ENCODE measurements at regions not wholly inside any gene's neighbourhood (a gene's known extent, or its start where the extent isn't known, plus 50 kb on each side); places are given as distances from the start of the nearest gene placed in this dataset.

DNA sequence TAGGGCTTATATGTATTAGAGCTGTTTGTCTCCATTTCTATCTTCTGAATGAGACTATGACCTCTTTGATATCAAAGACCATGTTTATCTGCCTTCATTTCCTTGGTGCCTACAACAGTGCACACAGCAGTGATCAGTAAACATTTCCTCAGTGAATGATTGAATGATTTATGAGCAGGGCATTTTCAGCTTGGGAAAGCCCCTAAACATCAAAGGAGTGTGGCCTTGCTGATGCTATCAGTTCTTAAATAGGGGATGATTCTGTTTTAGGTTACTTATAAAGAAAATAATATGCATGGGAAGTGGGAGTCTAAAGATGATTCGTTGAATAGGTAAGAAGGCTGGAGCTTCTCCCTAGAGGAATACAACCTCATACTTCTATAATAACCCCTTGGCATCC, 425.3 kb downstream of the ZNF521 start:
- peaks cover 3% of the 10 kb centered on the region for H3K9me3 Mint-ChIP-seq (ENCODE audit: low read depth, unreplicated experiment)
- no TSS peak for BruUV-seq (replicated peaks)

DNA sequence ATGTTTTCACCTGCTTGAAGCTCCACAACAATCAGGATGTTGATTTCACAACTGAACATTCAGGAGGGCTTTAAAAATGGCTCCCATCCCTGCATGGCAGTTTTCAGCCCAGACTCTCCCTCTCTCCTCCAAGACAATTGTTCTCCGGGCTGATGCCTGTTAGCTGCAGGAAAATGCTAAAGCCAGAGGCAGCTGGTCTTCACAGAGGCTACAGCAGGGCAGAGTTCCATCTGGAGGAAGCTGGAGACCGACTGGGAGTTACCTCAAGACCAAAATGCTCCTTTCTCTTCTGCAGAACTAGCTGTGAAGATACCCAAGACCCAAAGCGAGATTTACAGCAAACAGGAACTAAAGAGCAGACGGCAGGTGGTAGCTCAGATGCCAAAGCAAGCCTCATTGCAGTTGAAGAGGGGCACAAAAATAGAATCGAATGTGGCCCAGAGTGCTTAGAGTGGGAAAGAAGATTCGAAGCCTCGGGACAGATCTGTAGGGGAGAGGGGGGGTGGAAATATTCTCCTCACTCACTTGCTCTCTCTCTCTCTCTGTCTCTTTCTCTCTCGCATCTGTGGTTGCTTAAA, 423.6 kb downstream of the ZNF521 start:
- TF ChIP-seq, protein P1, sequence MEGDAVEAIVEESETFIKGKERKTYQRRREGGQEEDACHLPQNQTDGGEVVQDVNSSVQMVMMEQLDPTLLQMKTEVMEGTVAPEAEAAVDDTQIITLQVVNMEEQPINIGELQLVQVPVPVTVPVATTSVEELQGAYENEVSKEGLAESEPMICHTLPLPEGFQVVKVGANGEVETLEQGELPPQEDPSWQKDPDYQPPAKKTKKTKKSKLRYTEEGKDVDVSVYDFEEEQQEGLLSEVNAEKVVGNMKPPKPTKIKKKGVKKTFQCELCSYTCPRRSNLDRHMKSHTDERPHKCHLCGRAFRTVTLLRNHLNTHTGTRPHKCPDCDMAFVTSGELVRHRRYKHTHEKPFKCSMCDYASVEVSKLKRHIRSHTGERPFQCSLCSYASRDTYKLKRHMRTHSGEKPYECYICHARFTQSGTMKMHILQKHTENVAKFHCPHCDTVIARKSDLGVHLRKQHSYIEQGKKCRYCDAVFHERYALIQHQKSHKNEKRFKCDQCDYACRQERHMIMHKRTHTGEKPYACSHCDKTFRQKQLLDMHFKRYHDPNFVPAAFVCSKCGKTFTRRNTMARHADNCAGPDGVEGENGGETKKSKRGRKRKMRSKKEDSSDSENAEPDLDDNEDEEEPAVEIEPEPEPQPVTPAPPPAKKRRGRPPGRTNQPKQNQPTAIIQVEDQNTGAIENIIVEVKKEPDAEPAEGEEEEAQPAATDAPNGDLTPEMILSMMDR (IDR thresholded peaks at IDR 0.05; ENCODE audit: unreplicated experiment) = no peak
- peaks cover 3% of the 10 kb centered on the region for H3K9me3 Mint-ChIP-seq (ENCODE audit: low read depth, unreplicated experiment)
- no peak overlapping the region for H3K27ac Mint-ChIP-seq (ENCODE audit: unreplicated experiment)
- BruUV-seq (replicated peaks) = no TSS peak
- intact Hi-C loops (cut with micrococcal nuclease; ENCODE audit: unreplicated experiment) = no loop called here
- H3K27me3 Mint-ChIP-seq (ENCODE audit: unreplicated experiment) = peaks cover 69% of the 10 kb centered on the region
- H3K4me1 Mint-ChIP-seq (ENCODE audit: low read depth, unreplicated experiment) = no peaks in the 10 kb centered on the region
- H3K36me3 Mint-ChIP-seq (ENCODE audit: insufficient read depth, unreplicated experiment) = no peaks in the 10 kb centered on the region
- CTCF ChIA-PET = no interaction called here
- no peak for DNase-seq
- H3K4me3 Mint-ChIP-seq (ENCODE audit: low read depth, unreplicated experiment) = no peak overlapping the region

More for the DNA sequence above, 425.3 kb downstream of the ZNF521 start:
- DNase-seq = no peak
- TF ChIP-seq, protein P1 (IDR thresholded peaks at IDR 0.05; ENCODE audit: unreplicated experiment) = no peak
- H3K36me3 Mint-ChIP-seq (ENCODE audit: insufficient read depth, unreplicated experiment) = no peaks in the 10 kb centered on the region
- no peaks in the 10 kb centered on the region for H3K4me1 Mint-ChIP-seq (ENCODE audit: low read depth, unreplicated experiment)
- no peak overlapping the region for H3K27ac Mint-ChIP-seq (ENCODE audit: unreplicated experiment)
- CTCF ChIA-PET = no interaction called here
- H3K27me3 Mint-ChIP-seq (ENCODE audit: unreplicated experiment) = peaks cover 86% of the 10 kb centered on the region
- intact Hi-C loops (cut with micrococcal nuclease; ENCODE audit: unreplicated experiment) = no loop called here
- H3K4me3 Mint-ChIP-seq (ENCODE audit: low read depth, unreplicated experiment) = no peak overlapping the region

DNA sequence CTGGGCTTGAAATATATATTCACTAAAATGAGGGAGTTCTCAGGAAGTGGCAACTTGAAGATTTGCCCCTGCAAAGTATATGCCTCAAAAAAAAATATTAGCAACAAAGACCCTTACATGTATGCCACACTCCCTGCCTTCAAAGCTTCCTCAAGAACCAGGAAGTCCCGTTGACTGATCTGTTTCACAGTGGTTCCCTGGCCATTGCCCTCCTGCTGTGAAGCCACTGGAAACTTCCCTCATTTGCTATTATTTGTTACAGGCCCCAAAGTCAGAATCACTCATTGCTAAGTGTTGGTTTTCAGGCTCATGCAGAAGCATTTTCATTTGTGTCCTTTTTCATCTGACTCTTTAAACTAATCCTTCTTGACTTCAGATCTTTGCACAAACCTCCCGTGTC, 421.5 kb downstream of the ZNF521 start:
- TF ChIP-seq, protein P1 (IDR thresholded peaks at IDR 0.05; ENCODE audit: unreplicated experiment) = no peak
- intact Hi-C loops (cut with micrococcal nuclease; ENCODE audit: unreplicated experiment) = no loop called here
- no peak overlapping the region for H3K27ac Mint-ChIP-seq (ENCODE audit: unreplicated experiment)
- H3K36me3 Mint-ChIP-seq (ENCODE audit: insufficient read depth, unreplicated experiment) = no peaks in the 10 kb centered on the region
- no peaks in the 10 kb centered on the region for H3K4me1 Mint-ChIP-seq (ENCODE audit: low read depth, unreplicated experiment)
- no TSS peak for BruUV-seq (replicated peaks)
- H3K4me3 Mint-ChIP-seq (ENCODE audit: low read depth, unreplicated experiment) = no peak overlapping the region
- H3K9me3 Mint-ChIP-seq (ENCODE audit: low read depth, unreplicated experiment) = peaks cover 3% of the 10 kb centered on the region
- DNase-seq = no peak
- peaks cover 48% of the 10 kb centered on the region for H3K27me3 Mint-ChIP-seq (ENCODE audit: unreplicated experiment)
- CTCF ChIA-PET = no interaction called here

DNA sequence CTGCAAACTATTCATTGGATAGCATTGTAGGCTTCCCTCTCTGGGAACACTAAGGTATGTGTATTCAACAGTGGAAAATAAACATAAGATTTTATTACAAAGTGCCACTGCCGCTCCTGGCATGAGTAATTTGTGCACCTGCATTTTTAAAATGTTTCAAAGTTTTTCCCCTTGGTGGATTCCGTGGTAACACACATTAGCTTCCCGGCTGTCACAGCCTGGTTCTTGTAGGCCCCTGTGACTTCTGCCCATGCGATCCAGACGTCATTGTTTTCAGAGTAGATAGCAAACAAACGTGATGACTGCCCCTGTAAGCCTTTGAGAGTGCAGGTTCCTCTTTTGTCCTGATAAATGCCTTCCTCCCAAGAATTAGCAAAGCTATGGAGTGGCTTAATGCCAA, 421.0 kb downstream of the ZNF521 start:
- no peak for DNase-seq
- TF ChIP-seq, protein P1 (IDR thresholded peaks at IDR 0.05; ENCODE audit: unreplicated experiment) = no peak
- peaks cover 3% of the 10 kb centered on the region for H3K9me3 Mint-ChIP-seq (ENCODE audit: low read depth, unreplicated experiment)
- CTCF ChIA-PET = no interaction called here
- H3K27ac Mint-ChIP-seq (ENCODE audit: unreplicated experiment) = no peak overlapping the region
- H3K27me3 Mint-ChIP-seq (ENCODE audit: unreplicated experiment) = peaks cover 47% of the 10 kb centered on the region
- H3K36me3 Mint-ChIP-seq (ENCODE audit: insufficient read depth, unreplicated experiment) = no peaks in the 10 kb centered on the region
- H3K4me1 Mint-ChIP-seq (ENCODE audit: low read depth, unreplicated experiment) = no peaks in the 10 kb centered on the region
- H3K4me3 Mint-ChIP-seq (ENCODE audit: low read depth, unreplicated experiment) = no peak overlapping the region
- BruUV-seq (replicated peaks) = no TSS peak
- intact Hi-C loops (cut with micrococcal nuclease; ENCODE audit: unreplicated experiment) = no loop called here
